HG03558 (cell line): ENCODE measurements at regions not wholly inside any gene's neighbourhood (a gene's known extent, or its start where the extent isn't known, plus 50 kb on each side); places are given as distances from the start of the nearest gene placed in this dataset.
"Not testable (repeated sequence)": the region's sequence is repeated elsewhere in the genome, so short reads cannot be mapped to it uniquely, and the experiment has no call there.

Experiments
- ATAC-seq: cut with Tn5 transposase; IDR thresholded peaks from one replicate; pipeline ENCODE4 v1.9.1; 2021; ENCODE audit warnings: moderate number of reproducible peaks; ENCODE audit not compliant: unreplicated experiment; ENCODE audit errors: extremely low read depth

DNA sequence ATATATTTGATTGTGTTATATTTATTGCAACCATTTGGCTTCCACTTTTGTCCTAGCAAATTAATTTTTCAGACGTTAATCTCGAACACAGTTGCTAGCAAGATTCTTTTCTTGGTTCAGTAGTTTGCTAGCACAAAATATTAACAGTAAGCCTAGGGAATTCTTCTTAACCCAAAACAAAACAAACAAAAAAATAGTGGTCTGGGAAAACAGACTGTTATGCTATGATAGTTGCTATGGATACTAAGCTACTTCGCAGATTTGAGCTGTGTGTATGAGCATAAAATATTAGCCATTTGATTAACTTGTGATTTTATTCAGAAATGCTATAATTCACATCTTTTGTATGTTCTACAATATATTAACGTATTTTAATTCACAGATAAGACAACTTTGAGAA lies 541.5 kb upstream of the NETO1 start:
- ATAC-seq: no peak

DNA sequence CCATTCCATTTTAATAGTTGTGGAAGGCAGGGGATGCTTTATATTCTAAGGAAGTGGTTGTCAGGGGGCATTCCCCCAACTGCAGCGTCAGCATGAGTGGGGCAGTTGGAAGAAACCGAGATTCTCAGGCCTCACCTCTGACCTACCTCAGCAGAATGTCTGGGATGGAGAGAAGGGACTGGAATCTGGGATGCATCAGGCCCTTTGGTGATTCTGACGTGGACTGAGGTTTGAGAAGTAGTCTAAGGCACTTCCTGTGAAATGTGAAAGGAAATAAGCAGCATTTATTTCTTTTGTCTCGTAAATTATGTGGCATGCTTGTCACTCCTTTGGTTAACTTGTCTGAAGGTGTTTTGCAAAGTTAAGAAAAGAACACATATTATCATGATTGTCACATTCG lies 540.7 kb upstream of the NETO1 start:
- ATAC-seq: no peak

DNA sequence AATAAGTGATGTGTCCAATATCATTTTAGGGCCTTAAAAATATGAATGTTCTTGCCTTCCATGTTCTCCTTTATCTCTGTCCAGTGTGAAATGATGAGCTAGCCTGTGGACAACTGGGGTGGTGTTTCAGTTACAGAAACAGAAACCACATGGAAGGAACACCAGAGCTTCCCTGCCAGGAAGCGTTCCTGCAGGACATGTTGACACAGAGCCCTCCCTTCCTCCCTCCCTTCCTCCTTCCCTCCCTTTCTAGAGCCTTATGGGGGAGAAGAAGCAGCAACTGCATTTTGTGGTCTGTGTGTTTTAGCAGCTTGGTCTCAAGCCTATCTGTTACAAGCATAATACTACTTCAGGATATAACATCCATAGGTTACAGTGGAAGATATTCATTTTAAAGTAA lies 539.7 kb upstream of the NETO1 start:
- ATAC-seq: no peak

DNA sequence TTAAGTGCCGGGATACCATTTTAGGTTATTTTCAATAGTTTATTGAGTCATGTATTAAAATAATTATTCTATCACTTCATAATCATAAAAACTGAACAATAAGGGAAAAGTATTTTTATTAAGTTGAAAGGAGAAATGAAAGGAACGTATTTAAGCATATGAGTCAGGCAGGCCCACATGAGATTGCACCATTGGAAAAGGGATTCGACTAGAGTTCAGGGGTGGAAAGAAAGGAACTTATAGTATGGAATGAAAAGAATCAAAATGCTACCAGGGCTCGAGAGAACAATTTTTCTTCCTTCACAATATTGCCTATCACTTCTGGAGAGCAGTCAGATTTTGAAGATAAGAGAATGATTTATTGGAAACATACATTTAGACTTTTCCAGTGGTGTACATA lies 516.5 kb upstream of the NETO1 start:
- ATAC-seq: no peak

DNA sequence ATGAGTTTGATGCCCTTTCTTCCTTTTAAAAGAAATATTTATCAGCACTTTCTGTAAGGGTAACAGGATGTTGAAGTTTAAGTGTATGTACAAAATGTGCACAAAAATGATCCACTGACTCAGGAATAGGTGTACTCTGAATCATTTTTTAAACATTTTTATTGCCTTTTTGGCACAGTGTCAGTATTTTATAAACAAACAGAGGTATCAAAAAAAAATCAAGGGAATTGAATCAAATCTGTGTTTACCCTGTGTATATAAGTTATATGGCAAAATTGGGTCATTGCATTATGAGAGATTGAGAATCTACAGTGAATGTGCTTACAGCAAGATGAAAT lies 513.9 kb upstream of the NETO1 start:
- ATAC-seq: no peak

DNA sequence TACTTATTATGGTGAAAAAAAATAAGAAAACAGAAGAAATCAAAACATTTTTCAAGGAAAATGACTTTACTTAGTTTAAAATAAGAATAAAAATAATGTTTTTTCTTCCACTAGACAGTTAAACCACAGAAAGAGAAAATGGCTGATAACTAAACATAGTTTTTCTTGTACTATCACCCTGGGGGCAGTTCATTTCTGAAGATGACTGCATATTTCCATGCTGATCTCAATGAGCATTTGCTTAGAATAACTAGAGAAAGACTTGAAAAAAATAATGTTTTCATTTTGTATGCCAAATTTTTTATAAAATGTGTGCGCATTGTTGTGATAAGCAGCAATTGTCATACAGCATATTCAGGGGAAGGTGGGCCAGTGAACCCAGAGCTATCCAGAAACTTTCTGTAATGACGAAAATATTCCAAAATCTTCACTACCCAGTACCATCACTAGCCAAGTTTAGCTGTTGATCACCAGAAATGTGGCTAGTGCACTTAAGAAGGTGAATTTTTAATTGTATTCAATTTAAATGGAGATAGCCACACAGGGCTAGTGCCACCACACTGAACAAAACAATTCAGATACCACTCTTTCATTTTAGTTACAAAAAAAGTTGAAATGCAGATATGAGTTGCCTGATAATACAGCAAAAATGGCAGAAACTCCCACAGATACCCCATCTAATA lies 513.4 kb upstream of the NETO1 start:
- no peak for ATAC-seq

DNA sequence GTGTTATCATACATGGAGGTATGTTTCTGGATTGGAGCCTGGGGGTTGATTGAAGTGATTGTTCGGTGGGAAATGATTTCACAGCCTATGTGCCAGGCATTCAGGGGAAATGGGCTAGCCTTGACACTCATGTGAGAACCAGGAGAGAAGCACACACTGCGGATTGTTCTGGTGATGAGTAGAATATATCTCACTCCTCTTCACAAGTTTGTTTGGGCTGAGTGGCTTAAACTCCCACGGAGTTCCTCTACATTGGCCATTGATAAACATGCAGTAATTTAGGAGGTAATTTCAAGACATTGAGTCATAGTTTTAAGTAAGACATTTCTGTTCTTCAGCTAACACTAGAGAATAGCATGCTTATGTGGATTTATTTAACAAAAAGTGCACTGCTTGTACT lies 498.9 kb upstream of the NETO1 start:
- ATAC-seq: no peak

DNA sequence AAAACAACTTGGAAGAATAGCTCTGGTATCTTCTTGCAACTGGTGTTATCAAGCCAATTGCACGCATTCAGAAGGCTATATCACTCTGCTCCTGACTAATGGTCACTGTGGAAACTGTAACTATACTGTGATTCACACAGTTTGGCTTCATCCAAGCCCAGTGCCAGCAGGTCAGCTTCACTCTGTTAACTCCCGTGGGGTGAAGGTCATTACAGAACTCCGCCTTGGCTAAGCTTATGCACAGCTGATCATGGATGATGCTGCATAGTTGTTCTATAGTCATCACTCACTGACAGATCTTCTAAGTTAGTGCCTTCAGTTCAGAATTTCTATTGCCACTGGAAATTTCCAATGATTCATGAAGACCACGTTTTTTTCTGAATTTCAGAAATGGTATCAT lies 497.2 kb upstream of the NETO1 start:
- ATAC-seq: no peak

DNA sequence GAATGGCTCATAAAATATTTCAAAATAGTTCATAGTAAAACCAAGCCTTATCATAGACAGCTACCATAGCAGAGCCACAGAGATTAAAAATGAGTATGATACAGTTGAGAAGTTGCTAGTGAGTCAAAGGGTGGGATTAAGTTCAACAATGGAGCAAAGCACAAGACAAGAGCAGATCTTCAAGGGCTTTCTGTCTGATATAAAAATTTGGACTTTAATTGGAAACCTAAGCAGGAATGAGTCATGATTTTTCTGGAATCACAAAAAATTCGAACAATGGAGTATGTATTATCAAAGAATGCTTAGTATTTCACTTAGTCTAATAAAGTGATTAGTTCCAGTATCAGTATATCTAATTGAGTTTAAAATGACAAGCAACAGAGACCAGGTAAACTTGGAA lies 487.3 kb upstream of the NETO1 start:
- ATAC-seq: no peak

DNA sequence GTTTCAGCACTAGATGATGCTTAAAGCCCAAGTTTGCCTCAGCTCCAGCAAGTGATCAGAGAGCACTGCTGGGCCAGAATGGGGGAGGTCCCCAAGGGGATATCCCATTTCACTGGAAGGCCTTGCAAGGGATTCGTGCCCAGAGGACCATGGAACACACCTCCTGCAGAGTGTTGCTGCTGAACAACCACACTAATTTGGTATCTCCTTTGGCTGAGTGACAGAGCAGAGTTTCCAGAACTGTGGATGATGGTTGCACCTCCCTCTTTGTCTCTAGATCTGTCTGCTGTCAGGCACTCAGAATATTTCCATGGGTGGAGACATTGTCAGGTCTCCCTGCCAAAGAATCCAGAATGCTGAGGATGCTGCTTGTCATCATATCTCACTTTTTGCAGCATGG lies 484.8 kb upstream of the NETO1 start:
- no peak for ATAC-seq

DNA sequence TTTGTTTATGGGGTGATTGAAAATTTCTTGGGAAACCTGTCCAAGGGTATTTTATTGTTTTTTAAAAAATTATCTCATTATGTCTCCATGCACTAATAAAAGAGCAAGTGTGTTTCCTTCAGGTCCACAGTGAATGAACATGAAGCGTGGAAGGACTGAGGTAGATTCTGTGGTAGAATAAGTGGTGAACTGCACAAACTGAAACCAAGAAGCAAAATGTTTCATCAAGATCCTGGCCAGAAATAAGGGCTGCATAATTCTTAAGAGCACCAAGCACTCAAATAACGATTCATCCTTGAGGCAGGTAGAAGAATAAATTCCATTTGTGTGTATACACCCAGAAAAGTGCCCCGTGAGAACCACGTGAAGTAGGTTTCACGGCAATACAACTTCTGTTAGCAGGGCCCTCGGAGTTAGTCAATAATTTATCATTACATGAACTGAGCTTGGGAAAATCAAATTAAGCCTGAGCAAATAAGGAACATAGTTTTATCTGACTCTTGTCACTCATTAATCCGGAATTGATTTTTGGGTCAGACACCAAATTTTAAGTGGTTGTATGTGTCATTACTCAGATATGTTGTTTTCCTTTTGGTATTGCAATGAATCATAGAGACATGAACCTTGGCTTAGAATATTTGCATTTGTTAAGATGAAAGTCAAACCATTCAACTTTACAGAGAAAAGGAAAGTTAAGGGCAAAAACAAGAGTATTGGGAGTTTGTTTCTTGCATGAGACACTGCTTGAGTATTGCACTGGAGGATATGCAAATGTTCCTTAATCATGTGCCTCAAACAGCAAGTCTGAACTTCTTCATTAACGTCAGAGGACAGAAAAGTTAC lies 472.6 kb upstream of the NETO1 start:
- no peak for ATAC-seq

DNA sequence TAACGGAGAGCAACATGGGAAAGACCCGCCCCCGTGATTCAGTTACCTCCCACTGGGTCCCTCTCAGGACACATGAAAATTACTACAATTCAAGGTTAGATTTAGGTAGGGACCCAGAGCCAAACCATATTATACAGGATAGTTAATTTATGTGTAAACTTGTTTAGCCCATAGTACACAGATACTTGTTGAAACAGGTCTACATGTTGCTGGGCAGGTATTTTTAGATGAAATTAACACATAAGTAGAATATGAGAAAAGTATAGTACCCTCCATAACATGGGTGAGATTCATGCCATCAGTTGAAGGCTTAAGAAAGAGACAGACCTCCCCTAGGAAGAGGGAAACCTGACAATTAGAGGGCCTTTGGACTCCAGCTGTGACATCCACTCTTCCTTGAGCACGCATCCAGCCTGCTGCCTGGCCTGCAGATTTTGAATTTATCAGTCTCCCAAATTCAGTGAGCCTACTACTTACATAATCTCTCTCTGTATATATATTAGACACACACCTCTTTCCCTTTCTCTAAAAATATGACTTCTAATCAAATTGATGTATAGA lies 463.5 kb upstream of the NETO1 start:
- ATAC-seq: no peak

DNA sequence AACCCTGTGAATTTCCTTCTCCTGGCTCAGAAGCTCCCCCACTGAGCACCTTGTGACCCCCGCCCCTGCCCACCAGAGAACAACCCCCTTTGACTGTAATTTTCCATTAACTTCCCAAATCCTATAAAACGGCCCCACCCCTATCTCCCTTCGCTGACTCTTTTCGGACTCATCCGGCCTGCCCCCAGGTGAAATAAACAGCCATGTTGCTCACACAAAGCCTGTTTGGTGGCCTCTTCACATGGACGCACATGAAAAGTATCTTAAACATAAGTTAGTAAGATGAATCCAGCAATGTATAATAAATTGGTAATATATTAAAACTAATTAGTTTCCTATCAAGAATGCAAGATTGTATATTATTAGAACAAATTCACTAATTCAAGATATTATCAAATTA lies 462.3 kb upstream of the NETO1 start:
- not testable (repeated sequence) for ATAC-seq

DNA sequence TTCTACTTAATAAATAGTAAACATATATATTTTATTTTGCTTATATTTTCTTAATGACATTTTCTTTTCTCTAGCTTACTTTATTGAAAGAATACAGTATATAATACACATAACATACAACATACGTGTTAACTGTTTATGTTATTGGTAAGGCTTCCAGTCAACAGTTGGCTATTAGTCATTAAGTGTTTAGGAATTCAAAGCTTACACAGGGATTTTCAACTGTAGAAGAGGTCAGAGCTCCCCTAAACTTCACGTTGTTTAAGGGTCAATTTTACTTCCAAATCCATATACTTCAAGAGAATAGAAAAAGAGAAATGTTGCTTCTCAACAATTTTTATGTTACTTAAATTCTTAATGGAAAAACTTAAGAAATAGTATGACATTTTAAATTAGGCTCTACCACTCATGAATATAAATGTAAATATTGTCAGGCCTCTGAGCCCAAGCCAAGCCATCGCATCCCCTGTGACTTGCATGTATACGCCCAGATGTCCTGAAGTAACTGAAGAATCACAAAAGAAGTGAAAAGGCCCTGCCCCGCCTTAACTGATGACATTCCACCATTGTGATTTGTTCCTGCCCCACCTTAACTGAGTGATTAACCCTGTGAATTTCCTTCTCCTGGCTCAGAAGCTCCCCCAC lies 456.5 kb upstream of the NETO1 start:
- ATAC-seq: not testable (repeated sequence)

DNA sequence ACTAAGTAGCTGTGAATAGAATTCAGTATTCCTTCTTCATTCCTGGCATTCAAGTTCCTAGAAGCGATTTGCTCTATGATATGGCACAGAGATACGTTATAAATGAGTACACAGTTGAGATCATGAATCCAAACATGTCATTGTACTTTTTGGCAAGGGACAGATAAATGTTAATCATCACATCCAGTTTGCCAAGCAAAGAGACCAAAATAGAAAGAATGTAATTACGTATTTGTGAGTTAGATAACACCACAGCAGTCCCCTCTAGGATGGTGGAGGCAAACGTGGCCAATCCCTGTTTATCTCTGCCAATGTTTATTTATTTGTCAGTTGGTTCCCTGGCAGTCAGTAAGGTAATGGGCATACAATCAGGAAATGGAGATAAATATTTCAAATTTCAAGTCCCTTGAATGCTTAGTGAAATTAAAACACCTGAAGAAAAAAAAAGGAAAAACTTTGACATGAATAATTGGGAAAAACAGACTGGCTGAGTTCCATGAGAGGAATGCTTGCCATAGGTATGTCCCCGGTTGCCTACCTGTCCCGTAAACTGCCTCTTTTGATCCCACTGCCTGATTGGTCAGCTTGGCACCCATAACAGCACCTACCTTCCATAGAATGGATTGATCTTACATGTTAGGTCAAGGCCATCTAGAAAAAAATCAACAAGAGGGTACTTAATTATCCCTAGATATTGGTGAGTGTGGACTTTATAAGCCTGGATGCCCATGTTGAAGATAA lies 451.1 kb upstream of the NETO1 start:
- ATAC-seq: no peak

DNA sequence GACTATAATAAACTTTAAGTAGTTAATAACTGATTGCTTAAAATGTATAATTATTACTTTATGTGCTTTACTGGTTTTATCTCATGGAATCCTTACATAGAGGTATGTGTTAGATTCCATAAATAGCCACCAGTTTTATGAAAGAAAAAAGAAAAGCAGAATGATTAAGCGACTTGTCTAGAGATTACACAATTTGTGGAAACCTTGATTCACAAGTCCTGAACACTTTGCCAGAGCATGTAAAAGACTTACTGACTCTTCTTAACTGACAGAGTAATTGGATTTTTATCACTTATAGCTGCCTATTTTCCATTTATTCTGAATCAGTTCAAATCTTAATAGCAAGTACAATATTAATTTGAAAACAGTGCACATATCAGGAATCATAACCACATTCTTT lies 448.7 kb upstream of the NETO1 start:
- ATAC-seq: no peak

DNA sequence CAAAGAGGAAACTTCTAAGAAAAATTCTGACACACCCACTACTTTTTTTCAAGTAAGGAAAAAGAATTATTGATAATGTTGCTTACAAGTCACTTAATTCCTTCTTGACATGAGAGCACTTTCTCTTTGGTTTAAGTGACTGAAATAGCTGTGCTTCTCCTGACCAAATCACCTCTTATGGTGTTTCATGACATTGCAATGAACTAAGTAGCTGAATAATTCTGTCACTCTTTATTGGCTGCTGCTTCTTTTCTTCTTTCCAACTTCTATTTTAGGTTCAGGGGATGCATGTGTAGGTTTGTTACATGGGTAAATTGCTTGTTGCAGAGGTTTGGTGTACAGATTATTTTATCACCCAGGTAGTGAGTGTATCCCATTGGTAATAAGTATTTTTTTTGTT lies 447.6 kb upstream of the NETO1 start:
- no peak for ATAC-seq

DNA sequence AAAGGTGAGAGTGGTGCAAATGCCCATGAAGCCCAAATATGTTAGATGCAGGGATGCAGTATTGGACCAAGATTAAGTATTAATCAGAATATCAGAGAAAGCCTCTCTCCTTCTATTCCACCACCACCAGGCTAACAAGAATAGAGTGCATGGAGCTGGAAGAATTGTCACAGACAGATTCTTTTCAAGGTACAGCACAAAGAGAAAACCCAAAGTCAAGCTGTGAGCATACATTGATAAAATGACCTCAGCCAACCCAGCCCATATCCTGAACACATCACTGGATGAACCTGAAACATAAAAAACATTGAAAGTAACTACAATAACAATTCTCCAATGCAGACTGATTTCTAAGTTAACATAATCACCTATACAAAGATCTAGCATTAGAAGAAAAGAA lies 445.7 kb upstream of the NETO1 start:
- ATAC-seq: no peak

DNA sequence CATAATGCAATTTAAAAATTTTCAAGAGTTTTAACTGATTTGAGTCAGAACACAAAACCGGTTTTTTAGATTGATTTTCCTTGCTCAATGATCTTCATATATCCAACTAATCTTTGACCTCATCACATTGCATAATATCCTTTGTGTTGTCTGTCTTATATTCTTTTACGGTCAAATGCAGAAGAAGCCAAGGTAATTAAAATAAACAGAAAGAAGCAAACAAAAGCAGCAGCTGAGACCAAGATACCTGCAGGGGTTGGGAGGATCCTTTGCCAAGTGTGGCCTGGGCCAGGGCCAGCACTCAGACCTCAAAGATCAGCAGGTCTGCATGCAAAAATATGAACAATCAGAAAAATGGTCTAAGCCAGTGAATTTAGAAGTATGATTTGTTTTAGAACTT lies 428.9 kb upstream of the NETO1 start:
- ATAC-seq: no peak

DNA sequence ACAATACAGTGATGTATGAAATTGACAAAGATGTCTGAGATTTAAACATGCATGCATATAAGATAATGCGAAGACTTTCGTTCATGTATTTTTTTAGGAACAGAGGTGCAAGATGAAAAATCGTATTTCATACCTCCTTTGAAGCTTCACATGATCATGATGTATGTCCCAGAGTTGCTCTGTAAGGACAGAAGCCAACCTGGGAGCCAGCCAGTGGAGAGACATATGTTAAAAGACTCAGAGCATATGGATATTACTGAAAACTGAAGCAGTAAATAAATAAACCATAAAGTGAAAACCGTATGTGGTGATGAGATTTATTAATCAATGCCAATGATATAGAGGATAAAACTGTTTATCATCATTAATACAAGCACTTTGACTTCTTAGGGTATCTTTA lies 424.4 kb upstream of the NETO1 start:
- ATAC-seq: no peak

DNA sequence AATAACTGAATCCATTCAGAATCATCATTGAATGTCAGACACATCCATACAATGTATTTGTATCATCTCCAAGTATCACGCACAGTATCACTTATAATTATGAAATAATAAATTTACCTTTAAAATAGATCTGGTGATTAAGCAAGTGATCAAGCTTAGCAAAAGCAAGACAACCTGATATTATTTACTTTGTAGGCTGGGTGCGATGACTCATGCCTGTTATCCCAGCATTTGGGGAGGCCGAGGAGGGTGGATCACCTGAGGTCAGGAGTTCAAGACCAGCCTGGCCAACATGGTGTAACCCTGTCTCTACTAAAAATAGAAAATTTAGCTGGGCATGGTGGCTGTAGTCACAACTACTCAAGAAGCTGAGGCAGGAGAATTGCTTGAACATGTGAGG lies 421.0 kb upstream of the NETO1 start:
- no peak for ATAC-seq
